H1 (cell line): ENCODE measurements at regions not wholly inside any gene's neighbourhood (a gene's known extent, or its start where the extent isn't known, plus 50 kb on each side); places are given as distances from the start of the nearest gene placed in this dataset.
A peak's percentile ranks its signal among the peaks of the same experiment; 100 is the strongest.

ENCODE experiments used
- CTCF ChIA-PET: fragments of 300-600 bp; sonication (Branson Sonifier 250); formaldehyde crosslinking; loops from one replicate; lab custom pipeline; 2021; ENCODE audit not compliant: partially characterized antibody; lab: Charles Lee
- POLR2A ChIA-PET: fragments of 300-600 bp; sonication (Branson Sonifier 250); formaldehyde crosslinking; loops from one replicate; lab custom pipeline; 2021; ENCODE audit warnings: inconsistent platforms; ENCODE audit not compliant: partially characterized antibody; lab: Charles Lee
- DNase-seq, 2 experiments: peaks; one replicate each; pipeline versions ENCODE4 v3.0.0 to v3.0.0-alpha.2; 2010 to 2022; ENCODE audit warnings: low spot score in 2 of 2, low read depth in 1 of 2, mixed read lengths in 1 of 2
- FAIRE-seq: peaks from 2 replicates; lab custom pipeline; 2011; peaks lifted over from hg19 to GRCh38; lab: Jason Lieb, UNC
- H2AFZ ChIP-seq: 2 replicates; pipeline ENCODE4 v1.8.1; 2012; ENCODE audit warnings: low read length, inconsistent platforms
- H2AK5ac ChIP-seq: 2 replicates; pipeline ENCODE4 v1.6.1; 2013; ENCODE audit warnings: low read depth, low read length
- H2BK120ac ChIP-seq: replicated peaks from 2 replicates; pipeline ENCODE3; 2013; ENCODE audit warnings: low read depth, low read length, inconsistent platforms
- H2BK12ac ChIP-seq: 2 replicates; pipeline ENCODE4 v1.6.1; 2013; ENCODE audit warnings: low read depth, low read length
- H2BK15ac ChIP-seq: 2 replicates; pipeline ENCODE4 v1.6.1; 2013; ENCODE audit warnings: low read length
- H2BK20ac ChIP-seq: 2 replicates; pipeline ENCODE4 v1.6.1; 2013; ENCODE audit warnings: low read length
- H2BK5ac ChIP-seq: 2 replicates; pipeline ENCODE4 v1.6.1; 2013; ENCODE audit warnings: low read depth, low read length
- H3K14ac ChIP-seq: 2 replicates; pipeline ENCODE4 v1.6.1; 2013; ENCODE audit warnings: inconsistent platforms; ENCODE audit not compliant: insufficient read length
- H3K18ac ChIP-seq: 2 replicates; pipeline ENCODE4 v1.6.1; 2013; ENCODE audit warnings: low read length; ENCODE audit errors: extremely low read depth
- H3K23ac ChIP-seq: 2 replicates; pipeline ENCODE4 v1.6.1; 2013; ENCODE audit warnings: inconsistent platforms; ENCODE audit not compliant: insufficient read length
- H3K23me2 ChIP-seq: 2 replicates; pipeline ENCODE4 v1.6.1; 2013; ENCODE audit warnings: low read depth, low read length
- H3K27ac ChIP-seq: 2 replicates; pipeline ENCODE4 v1.6.1; 2011; ENCODE audit warnings: low read depth, low read length, inconsistent platforms
- H3K27me3 ChIP-seq, 4 experiments: replicated peaks in 1 of 4; 1 replicate in 1 of 4; 2 replicates in 3 of 4; pipeline versions ENCODE4 v1.6.1 to v1.8.1; 2011 to 2013; ENCODE audit warnings: low read length in 3 of 4, mild to moderate bottlenecking in 3 of 4, inconsistent platforms in 2 of 4, mixed read lengths in 2 of 4, moderate library complexity in 1 of 4; ENCODE audit not compliant: control insufficient read depth in 3 of 4, insufficient read depth in 3 of 4; ENCODE audit errors: extremely low read depth in 1 of 4
- H3K36me3 ChIP-seq, 4 experiments: 2 replicates each; pipeline versions ENCODE4 v1.6.1 to v1.8.1; 2011 to 2013; ENCODE audit warnings: mild to moderate bottlenecking in 4 of 4, low read length in 3 of 4, moderate library complexity in 2 of 4, control low read depth in 1 of 4, inconsistent platforms in 1 of 4; ENCODE audit not compliant: insufficient read depth in 4 of 4, control insufficient read depth in 2 of 4
- H3K4ac ChIP-seq: replicated peaks from 2 replicates; pipeline ENCODE3; 2013; ENCODE audit warnings: low read length, low read depth, mixed read lengths, inconsistent platforms; ENCODE audit not compliant: insufficient read length
- H3K4me1 ChIP-seq, 4 experiments: replicated peaks in 1 of 4; 1 replicate in 1 of 4; 2 replicates in 3 of 4; pipeline versions ENCODE4 v1.6.1 to v1.8.1; 2011 to 2013; ENCODE audit warnings: low read length in 3 of 4, inconsistent platforms in 2 of 4, mixed read lengths in 1 of 4; ENCODE audit not compliant: insufficient read depth in 4 of 4, control insufficient read depth in 3 of 4
- H3K4me2 ChIP-seq, 2 experiments: 2 replicates each; pipeline versions ENCODE4 v1.6.1 to v1.8.1; 2011 to 2013; ENCODE audit warnings: low read depth in 2 of 2, low read length in 2 of 2, control low read depth in 1 of 2, inconsistent platforms in 1 of 2, mild to moderate bottlenecking in 1 of 2; ENCODE audit not compliant: insufficient read depth in 1 of 2
- H3K4me3 ChIP-seq, 4 experiments: fragments of 200-600, 300-600 bp in 1 of 4; sonication (generic), shearing (Covaris generic), sonication (Bioruptor Twin) in 1 of 4; 2 replicates each; pipeline versions ENCODE4 v1.5.1 to v1.8.1; 2011 to 2016; ENCODE audit warnings: low read length in 4 of 4, low read depth in 3 of 4, control low read depth in 2 of 4, inconsistent platforms in 2 of 4, mild to moderate bottlenecking in 2 of 4, mixed read lengths in 1 of 4, moderate library complexity in 1 of 4; ENCODE audit not compliant: insufficient read depth in 2 of 4; ENCODE audit errors: extremely low read depth in 1 of 4
- H3K56ac ChIP-seq: replicated peaks from 2 replicates; pipeline ENCODE3; 2013; ENCODE audit warnings: low read depth, mild to moderate bottlenecking, mixed read lengths, low read length, inconsistent platforms; ENCODE audit not compliant: insufficient read length
- H3K79me1 ChIP-seq: 2 replicates; pipeline ENCODE4 v1.6.1; 2013; ENCODE audit warnings: low read depth, low read length, control low read depth
- H3K79me2 ChIP-seq, 2 experiments: 2 replicates each; pipeline versions ENCODE4 v1.6.1 to v1.8.1; 2012 to 2013; ENCODE audit warnings: low read length in 2 of 2, mild to moderate bottlenecking in 2 of 2, inconsistent platforms in 1 of 2; ENCODE audit not compliant: insufficient read depth in 2 of 2, control insufficient read depth in 1 of 2
- H3K9ac ChIP-seq, 4 experiments: replicated peaks in 1 of 4; 1 replicate in 1 of 4; 2 replicates in 3 of 4; pipeline versions ENCODE4 v1.6.1 to v1.8.1; 2011 to 2013; ENCODE audit warnings: low read depth in 3 of 4, low read length in 3 of 4, control low read depth in 2 of 4, mild to moderate bottlenecking in 2 of 4, moderate library complexity in 2 of 4, inconsistent platforms in 1 of 4; ENCODE audit errors: extremely low read depth in 1 of 4
- H3K9me3 ChIP-seq, 2 experiments: 2 replicates each; pipeline versions ENCODE4 v1.6.1 to v1.8.1; 2012 to 2013; ENCODE audit warnings: mild to moderate bottlenecking in 2 of 2, moderate library complexity in 2 of 2, control low read depth in 1 of 2, inconsistent platforms in 1 of 2, low read depth in 1 of 2, low read length in 1 of 2, mixed read lengths in 1 of 2; ENCODE audit not compliant: insufficient read depth in 2 of 2
- H4K20me1 ChIP-seq, 2 experiments: replicated peaks in 1 of 2; 2 replicates each; pipeline versions ENCODE3 to v1.8.1; 2011 to 2013; ENCODE audit warnings: inconsistent platforms in 2 of 2, low read length in 2 of 2, mild to moderate bottlenecking in 1 of 2; ENCODE audit not compliant: insufficient read depth in 2 of 2, control insufficient read depth in 1 of 2
- H4K5ac ChIP-seq: 2 replicates; pipeline ENCODE4 v1.6.1; 2013; ENCODE audit warnings: low read length, low read depth, mixed read lengths, inconsistent platforms; ENCODE audit not compliant: insufficient read length
- H4K8ac ChIP-seq: 2 replicates; pipeline ENCODE4 v1.8.0; 2013; ENCODE audit warnings: mild to moderate bottlenecking, moderate library complexity, low read length, inconsistent platforms; ENCODE audit not compliant: insufficient read depth; ENCODE audit errors: extremely low read depth
- H4K91ac ChIP-seq: replicated peaks from 2 replicates; pipeline ENCODE3; 2013; ENCODE audit warnings: low read length, mixed read lengths, inconsistent platforms; ENCODE audit not compliant: insufficient read length
- FOSL1 ChIP-seq: IDR thresholded peaks from 2 replicates; pipeline ENCODE4 v1.6.1; 2011; ENCODE audit warnings: mild to moderate bottlenecking, low read depth, low read length, moderate library complexity; ENCODE audit not compliant: insufficient read depth
- GABPA ChIP-seq: IDR thresholded peaks from 2 replicates; pipeline ENCODE4 v1.6.1; 2011; ENCODE audit warnings: mild to moderate bottlenecking, low read length, moderate library complexity, borderline replicate concordance; ENCODE audit not compliant: insufficient read depth
- HDAC2 ChIP-seq, 2 experiments: fragments of 300-600 bp in 1 of 2; sonication (generic) in 1 of 2; IDR thresholded peaks; 2 replicates each; pipeline ENCODE4 v1.6.1; 2011 to 2012; ENCODE audit warnings: low read depth in 2 of 2, low read length in 2 of 2, mild to moderate bottlenecking in 2 of 2, moderate library complexity in 2 of 2, borderline replicate concordance in 1 of 2, inconsistent platforms in 1 of 2
- KDM4A ChIP-seq: IDR thresholded peaks from one replicate; pipeline ENCODE4 v1.7.1; 2012; ENCODE audit warnings: low read depth, mild to moderate bottlenecking, moderate library complexity, low read length, inconsistent platforms; ENCODE audit not compliant: severe bottlenecking
- MAFK ChIP-seq: IDR thresholded peaks from 2 replicates; pipeline ENCODE4 v1.6.1; 2012; ENCODE audit warnings: low read depth, mild to moderate bottlenecking, improper control_type of control experiment, low read length
- POLR2A ChIP-seq, 2 experiments: IDR thresholded peaks; 1 replicate in 1 of 2; 2 replicates in 1 of 2; pipeline ENCODE4 v1.6.1; 2011; ENCODE audit warnings: low read depth in 2 of 2, low read length in 2 of 2, mild to moderate bottlenecking in 2 of 2; ENCODE audit errors: control extremely low read depth in 1 of 2
- TBP ChIP-seq: IDR thresholded peaks from 2 replicates; pipeline ENCODE4 v1.6.1; 2011; ENCODE audit warnings: low read depth, low read length, improper control_type of control experiment
- WGBS, 2 experiments: shearing (Covaris generic) in 1 of 2; methylation state at CpG; one replicate each; pipeline versions ENCODE4 v1.1.6 to v1.1.7; 2013 to 2015; ENCODE audit warnings: low lambda C conversion rate in 2 of 2, mixed read lengths in 2 of 2, inconsistent platforms in 1 of 2, low coverage in 1 of 2, missing lambda C conversion rate in 1 of 2; ENCODE audit not compliant: insufficient replicate concordance in 2 of 2, insufficient coverage in 1 of 2, insufficient read length in 1 of 2; ENCODE audit errors: extremely low coverage in 1 of 2, missing lambda C conversion rate in 1 of 2; 5-methylcytosine and 5-hydroxymethylcytosine counted together

GRCh38 chr12:82120901-82121300 lies 237.3 kb downstream of the CCDC59 start:
- no peak overlapping the region for H3K18ac ChIP-seq
- CTCF ChIA-PET = no interaction called here
- TF ChIP-seq TBP = no peak
- TF ChIP-seq POLR2A (IDR thresholded peaks at IDR 0.05; ENCODE audit: control extremely low read depth in 1 of 2, low read depth in 2 of 2, low read length in 2 of 2) = no peak
- no peak for TF ChIP-seq HDAC2 (IDR thresholded peaks at IDR 0.05; ENCODE audit: borderline replicate concordance in 1 of 2, low read depth in 2 of 2, low read length in 2 of 2)
- no peak for TF ChIP-seq FOSL1
- no peak for TF ChIP-seq GABPA
- TF ChIP-seq KDM4A = no peak
- TF ChIP-seq MAFK = no peak
- TF ChIP-seq, all 59 proteins: peak for 0
- Histone ChIP-seq H3K79me1 (no peaks in the 10 kb centered on the region), H3K9ac (no peak overlapping the region), H2BK12ac (no peak overlapping the region), H3K4me1 (no peaks in the 10 kb centered on the region), H3K9me3 (no peaks in the 10 kb centered on the region), H3K23me2 (no peaks in the 10 kb centered on the region), H2AK5ac (no peak overlapping the region), H3K79me2 (no peaks in the 10 kb centered on the region), H3K4me2 (no peak overlapping the region), H4K8ac (peak overlapping the region; percentile 71), H3K56ac (no peak overlapping the region), H3K27ac (no peak overlapping the region), H4K91ac (no peak overlapping the region), H3K4me3 (no peak overlapping the region), H3K27me3 (peaks cover 0 to 1% (median 0%) of the 10 kb centered on the region in 4 experiments; a peak in 1 of 7 replicates), H3K4ac (no peak overlapping the region), H2BK120ac (no peak overlapping the region), H3K14ac (no peak overlapping the region), H4K20me1 (no peaks in the 10 kb centered on the region), H2BK5ac (no peak overlapping the region), H4K5ac (no peak overlapping the region), H2AFZ (no peak overlapping the region), H3K23ac (no peak overlapping the region), H2BK20ac (no peak overlapping the region), H2BK15ac (no peak overlapping the region), H3K36me3 (no peaks in the 10 kb centered on the region)
- DNase-seq (no peak), FAIRE-seq (no peak)
- POLR2A ChIA-PET = no interaction called here
- WGBS, 2 experiments = 95% methylated on average over 4 of the region's 4 CpGs; no CpG with 5 or more reads in 1 of the 2 experiments
